Fibroblast of upper back skin (primary cell): ENCODE measurements at regions not wholly inside any gene's neighbourhood (a gene's known extent, or its start where the extent isn't known, plus 50 kb on each side); places are given as distances from the start of the nearest gene placed in this dataset.

Source experiments
- DNase-seq: peaks from one replicate; pipeline ENCODE4 v3.0.0-alpha.2; 2013

DNA sequence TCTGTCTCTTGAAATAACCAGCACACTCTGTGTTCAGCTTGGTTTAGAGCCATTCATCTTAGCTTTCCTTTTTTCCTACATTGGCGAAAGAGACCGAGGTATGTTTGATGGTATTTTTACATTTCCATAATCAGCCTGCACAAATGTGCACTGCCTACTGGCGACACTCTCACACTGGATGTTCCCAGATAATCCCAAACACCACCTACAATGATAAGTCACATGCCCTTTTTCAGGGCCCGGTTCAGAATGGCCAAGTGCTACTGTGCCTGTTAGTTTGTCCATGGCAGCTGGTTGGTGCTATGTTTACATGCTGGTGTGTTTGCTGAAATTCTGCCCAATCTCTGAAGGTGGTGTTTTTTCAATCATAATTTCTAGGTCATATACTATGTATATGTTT, 80.8 kb upstream of the NR3C2 start:
- no peak for DNase-seq

DNA sequence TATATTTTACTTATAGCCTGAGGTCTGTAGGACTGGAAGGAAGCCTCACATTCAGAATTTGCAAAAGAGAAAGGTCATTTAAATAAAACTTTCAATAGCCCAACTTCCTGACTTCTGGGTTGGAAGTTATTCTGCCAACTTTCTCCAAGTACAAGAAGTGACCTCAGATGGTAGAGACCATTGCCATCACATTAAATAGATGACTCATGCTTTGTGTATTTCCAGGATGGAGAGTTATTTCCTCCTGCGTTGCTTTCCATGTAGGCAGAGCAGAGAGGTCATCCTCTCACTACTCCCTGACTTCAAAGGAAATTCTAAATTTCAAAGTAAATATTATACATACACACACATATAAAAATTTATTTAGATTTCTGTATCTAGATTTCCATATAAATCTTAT, 73.0 kb upstream of the NR3C2 start:
- DNase-seq = peak; percentile 38

DNA sequence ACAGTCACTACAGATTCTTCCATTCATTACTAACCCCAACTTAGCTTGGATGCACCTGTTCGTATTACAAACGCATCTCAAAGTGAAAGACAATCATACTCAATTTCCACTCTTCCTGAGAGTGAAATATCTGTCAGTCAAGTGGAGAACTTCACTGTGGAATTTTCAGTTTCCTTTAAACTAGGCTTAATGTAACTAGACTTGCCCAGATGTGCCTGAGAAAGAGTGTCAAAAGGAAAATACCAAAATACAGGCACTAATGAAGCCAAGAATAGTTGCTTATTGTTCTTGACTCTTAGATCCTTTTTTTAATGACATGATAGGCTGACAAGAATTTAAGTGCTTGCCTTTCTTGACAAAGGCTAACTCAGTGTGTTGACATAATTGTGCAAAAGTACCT, 72.4 kb upstream of the NR3C2 start:
- DNase-seq = no peak

DNA sequence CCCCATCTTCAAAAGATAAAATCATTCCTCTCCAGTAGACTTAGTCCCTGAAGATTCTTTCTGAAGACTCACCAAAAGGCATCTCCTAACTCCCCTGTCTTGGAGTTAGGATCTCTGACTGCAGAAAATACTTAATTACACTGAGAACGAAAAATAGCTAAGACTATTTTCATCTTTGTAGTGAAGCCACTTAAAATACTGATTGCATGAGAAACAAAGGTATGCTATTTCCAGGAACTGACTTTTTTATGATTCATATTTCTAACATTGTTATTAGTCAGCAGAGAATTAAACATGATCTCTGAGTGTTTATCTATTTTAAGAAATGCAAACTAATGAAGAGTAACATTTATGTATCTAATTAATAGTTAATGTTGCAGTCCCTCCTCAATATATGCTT, 71.8 kb upstream of the NR3C2 start:
- DNase-seq = peak; percentile 25

DNA sequence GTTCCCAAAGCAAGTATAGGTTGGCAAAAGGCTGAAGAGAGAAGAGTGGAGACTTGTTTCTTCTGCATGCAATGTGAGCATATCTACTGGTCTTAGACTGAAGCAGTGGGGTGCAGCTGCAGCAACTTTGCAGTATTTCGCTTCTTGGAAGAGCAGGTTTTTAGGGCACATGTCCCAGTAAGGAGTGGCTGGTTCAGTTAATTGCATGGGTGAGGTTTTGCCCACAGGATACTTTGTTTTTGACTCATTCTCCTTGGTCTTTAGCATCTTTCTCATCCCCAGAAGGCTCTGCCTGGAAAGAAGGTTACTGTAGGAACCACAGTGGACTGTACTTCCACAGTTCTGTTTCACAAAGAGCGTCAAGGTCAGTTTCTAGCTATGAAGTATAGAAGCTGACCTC, 68.0 kb upstream of the NR3C2 start:
- no peak for DNase-seq

DNA sequence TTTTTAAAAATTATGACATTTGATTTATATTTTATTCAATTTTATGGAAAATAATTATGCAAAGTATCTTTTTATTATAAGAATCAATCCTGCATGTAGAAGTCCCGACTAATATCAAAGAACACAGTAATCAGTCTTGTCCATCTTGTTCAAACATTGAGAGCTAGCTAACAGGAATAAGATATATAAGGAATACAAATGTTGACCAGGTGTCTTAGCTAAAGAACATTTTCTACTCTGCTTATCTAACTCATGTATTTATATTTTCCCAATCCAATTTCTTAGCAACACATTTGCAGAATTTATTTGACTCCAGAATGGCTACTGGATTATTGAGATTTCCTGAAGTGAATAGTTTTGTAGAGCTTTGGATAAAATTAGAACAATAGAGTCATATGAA, 61.5 kb upstream of the NR3C2 start:
- no peak for DNase-seq

DNA sequence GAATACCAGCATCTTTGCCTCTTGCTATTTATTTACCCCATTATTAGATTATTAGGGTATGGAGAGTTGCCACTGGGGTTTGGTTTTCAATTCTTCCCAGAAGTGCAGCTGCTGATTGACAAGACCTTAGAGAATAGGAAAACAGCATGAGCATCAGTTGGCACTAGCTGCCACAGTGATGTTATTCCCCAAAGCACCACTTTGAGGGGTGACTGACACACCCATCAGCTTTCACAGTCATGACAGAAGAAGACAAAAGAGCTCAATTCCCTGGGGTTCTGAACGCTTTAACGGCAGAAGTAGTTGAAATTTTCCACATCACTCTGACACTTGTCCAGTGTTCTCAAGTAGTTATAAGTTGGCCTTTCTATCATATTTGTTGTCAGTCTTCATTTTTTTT, 55.0 kb upstream of the NR3C2 start:
- no peak for DNase-seq

DNA sequence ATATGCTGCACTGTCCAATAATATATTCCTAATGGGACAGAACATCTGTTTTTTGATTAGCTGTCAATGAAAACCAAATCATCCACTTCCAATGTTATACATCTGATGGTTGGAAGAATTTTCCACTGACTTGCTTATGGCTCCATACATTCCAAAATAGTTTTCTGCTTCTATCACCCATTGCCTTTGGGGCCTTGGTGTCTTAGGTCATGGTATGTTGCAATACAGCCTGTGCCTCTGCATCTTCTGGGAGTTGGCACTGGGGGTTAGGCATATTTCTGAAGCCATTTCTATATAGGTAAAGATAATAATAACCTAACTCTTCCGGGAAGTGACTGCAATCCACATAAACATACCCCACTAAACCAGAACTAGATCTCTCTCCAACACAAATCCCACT, 53.2 kb upstream of the NR3C2 start:
- no peak for DNase-seq
